ENCODE measurements at regions not wholly inside any gene's neighbourhood (a gene's known extent, or its start where the extent isn't known, plus 50 kb on each side); places are given as distances from the start of the nearest gene placed in this dataset.

- TF ChIP-seq CTCF (IDR thresholded peaks at IDR 0.05; ENCODE audit: low read depth, low read length) (no peak), EZH2phosphoT487 (IDR thresholded peaks at IDR 0.05; ENCODE audit: low read depth) (no peak)
Observed at GRCh38 chr14:100962494-100962893, 59.0 kb upstream of the RTL1 start.

All from OCI-LY3 (cell line).